ENCODE measurements at regions not wholly inside any gene's neighbourhood (a gene's known extent, or its start where the extent isn't known, plus 50 kb on each side); places are given as distances from the start of the nearest gene placed in this dataset.
"Not testable (repeated sequence)": the region's sequence is repeated elsewhere in the genome, so short reads cannot be mapped to it uniquely, and the experiment has no call there.

DNA sequence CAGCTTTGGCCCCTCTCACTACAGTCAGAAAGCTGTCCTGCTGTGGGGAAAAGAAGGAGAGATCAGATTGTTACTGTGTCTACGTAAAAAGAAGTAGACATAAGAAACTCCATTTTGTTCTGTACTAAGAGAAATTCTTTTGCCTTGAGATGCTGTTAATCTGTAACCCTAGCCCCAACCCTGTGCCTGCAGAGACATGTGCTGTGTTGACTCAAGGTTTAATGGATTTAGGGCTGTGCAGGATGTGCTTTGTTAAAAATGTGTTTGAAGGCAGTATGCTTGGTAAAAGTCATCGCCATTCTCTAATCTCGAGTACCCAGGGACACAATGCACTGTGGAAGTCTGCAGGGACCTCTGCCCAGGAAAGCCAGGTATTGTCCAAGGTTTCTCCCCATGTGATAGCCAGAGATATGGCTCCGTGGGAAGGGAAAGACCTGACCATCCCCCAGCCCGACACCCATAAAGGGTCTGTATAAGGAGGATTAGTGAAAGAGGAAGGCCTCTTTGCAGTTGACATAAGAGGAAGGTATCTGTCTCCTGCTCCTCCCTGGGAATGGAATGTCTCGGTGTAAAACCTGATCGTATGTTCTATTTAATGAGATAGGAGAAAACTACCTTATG, 263.9 kb downstream of the LMX1A start:
- not testable (repeated sequence) for TF ChIP-seq POLR2A, CTCF, EP300 (IDR thresholded peaks at IDR 0.05)
